ENCODE measurements at regions not wholly inside any gene's neighbourhood (a gene's known extent, or its start where the extent isn't known, plus 50 kb on each side); places are given as distances from the start of the nearest gene placed in this dataset.

DNA sequence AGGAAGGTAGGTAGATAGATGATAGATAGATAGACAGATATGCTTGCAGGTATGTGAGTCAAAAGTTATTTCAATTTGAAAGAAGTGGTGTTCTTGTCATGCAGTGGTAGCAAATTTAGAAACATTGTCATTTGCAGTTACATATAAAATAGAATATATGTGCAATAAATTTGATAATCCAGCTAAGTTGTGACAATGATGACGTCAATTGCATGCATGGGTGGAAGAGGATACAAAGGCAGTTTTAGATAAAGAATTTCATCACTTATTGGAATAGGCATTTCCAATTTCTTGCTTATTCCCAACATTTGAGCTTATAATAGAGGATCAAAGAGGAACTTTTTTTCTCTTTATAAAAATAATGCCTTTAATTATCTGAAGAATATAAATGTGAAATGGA is 99.2 kb upstream of the KCNJ16 start:
- DNase-seq (ENCODE audit: extremely low read depth, low read depth): no peak
- H3K4me3 ChIP-seq (replicated peaks; ENCODE audit: low read depth, low read length): no peak overlapping the region
- TF ChIP-seq, protein P1, sequence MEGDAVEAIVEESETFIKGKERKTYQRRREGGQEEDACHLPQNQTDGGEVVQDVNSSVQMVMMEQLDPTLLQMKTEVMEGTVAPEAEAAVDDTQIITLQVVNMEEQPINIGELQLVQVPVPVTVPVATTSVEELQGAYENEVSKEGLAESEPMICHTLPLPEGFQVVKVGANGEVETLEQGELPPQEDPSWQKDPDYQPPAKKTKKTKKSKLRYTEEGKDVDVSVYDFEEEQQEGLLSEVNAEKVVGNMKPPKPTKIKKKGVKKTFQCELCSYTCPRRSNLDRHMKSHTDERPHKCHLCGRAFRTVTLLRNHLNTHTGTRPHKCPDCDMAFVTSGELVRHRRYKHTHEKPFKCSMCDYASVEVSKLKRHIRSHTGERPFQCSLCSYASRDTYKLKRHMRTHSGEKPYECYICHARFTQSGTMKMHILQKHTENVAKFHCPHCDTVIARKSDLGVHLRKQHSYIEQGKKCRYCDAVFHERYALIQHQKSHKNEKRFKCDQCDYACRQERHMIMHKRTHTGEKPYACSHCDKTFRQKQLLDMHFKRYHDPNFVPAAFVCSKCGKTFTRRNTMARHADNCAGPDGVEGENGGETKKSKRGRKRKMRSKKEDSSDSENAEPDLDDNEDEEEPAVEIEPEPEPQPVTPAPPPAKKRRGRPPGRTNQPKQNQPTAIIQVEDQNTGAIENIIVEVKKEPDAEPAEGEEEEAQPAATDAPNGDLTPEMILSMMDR (IDR thresholded peaks at IDR 0.05; ENCODE audit: low read depth, low read length, missing control alignments): no peak

DNA sequence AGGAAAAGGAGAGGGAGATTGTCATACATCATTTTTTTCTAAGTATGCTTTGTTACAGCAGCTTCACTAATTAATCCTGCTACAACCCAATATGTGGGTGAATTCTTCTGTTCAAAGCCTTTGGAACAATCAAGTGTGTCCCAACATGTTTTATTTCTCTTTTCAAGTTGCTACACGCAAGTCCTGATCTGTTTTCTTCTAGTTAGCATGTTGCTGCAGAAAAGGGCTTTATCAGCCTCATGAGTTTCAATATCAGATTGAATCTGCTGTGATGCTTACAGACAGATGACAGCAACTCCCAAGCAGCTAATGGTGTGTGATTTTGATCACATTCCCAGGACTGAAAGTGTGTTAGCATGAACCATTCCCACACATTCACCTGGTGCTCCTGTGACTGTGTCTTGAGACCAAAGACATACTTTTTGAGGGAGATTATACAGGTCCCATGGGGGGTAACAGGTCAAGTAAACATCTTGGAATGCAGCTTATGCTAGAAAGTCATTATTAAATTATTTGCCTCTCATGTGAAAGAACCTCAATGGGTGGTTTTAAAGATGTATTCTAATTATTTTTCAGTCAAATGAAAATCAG is 96.9 kb upstream of the KCNJ16 start:
- no peak overlapping the region for H3K4me3 ChIP-seq (replicated peaks; ENCODE audit: low read depth, low read length)
- TF ChIP-seq, protein P1 (IDR thresholded peaks at IDR 0.05; ENCODE audit: low read depth, low read length, missing control alignments): no peak

DNA sequence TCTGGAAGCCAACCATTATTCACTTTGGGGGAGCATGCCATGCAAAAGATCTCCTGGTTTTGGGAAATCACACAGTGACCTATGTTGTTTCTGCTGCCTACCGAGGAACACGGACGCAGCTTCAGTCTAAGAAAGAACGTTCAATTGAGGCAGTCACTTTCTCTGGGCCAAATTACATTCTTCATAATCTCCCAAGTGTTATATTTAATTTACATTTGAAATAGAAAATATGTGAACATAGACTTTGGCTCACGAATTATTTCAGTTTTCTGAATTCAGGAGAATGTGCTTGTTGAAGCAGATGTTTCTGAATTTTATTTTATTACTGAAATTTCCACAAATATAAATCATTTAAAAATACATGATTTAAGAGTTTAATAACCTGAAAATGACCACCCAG is 93.6 kb upstream of the KCNJ16 start:
- H3K4me3 ChIP-seq (replicated peaks; ENCODE audit: low read depth, low read length): no peak overlapping the region
- TF ChIP-seq, protein P1 (IDR thresholded peaks at IDR 0.05; ENCODE audit: low read depth, low read length, missing control alignments): no peak
- DNase-seq (ENCODE audit: extremely low read depth, low read depth): no peak

More for the DNA sequence above, 96.9 kb upstream of the KCNJ16 start:
- no peak for DNase-seq (ENCODE audit: extremely low read depth, low read depth)

DNA sequence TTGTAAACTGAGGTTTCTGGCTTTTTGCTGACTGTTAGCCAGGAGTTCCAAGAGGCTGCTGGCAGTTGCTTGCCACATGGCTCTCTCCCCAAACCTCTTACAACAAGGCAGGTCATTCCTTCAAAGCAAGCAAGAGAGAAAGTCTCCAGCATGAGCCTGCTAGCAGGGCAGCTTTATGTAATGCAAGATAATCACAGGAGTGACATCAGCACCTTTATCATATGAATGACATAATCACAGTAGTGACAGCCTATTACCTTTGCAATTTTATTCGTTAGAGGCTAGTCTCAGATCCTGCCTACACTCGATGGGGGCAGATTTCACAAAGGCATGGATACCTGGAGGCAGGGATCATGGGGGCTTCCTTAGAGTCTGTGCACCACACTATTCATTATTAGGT is 79.5 kb upstream of the KCNJ16 start:
- no peak overlapping the region for H3K4me3 ChIP-seq (replicated peaks; ENCODE audit: low read depth, low read length)
- no peak for DNase-seq (ENCODE audit: extremely low read depth, low read depth)
- TF ChIP-seq, protein P1 (IDR thresholded peaks at IDR 0.05; ENCODE audit: low read depth, low read length, missing control alignments): no peak

DNA sequence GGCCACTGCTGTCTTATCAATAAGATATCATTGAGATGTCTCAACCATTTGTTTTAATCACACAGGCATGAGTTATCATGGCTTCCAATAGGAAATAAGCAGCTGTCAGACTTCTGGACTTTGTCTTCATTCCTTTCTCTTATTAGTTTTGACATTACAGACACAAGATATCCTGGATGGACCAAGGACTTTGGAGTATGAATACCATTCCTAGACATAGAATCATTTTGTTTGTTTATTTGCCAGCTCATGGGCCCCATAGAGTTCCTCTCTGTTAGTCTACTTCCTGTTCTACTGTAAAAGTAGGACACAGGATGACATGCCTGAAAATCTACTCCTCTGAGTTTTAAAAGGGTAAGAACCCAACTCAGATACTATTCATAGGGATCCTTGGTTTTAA is 77.7 kb upstream of the KCNJ16 start:
- TF ChIP-seq, protein P1 (IDR thresholded peaks at IDR 0.05; ENCODE audit: low read depth, low read length, missing control alignments): no peak
- DNase-seq (ENCODE audit: extremely low read depth, low read depth): no peak
- H3K4me3 ChIP-seq (replicated peaks; ENCODE audit: low read depth, low read length): no peak overlapping the region

DNA sequence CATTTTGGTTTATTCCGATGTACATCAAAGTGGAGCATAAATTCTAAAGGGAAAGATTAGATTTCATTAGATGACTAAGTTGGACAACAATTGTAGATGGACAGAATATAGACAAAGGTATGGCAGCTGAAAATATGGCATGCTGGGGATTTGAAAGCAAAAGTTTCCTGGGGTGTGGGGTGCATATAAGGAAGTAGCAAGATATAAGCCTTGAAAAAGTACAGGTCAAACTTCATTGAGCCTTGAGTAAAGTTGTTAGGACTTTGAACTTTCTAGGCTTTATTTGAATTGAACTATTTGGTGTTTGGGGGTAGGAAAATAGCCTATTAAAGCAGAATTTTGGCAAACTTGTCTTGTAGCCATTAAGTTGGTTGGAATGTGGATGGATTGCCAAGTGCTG is 75.8 kb upstream of the KCNJ16 start:
- no peak for DNase-seq (ENCODE audit: extremely low read depth, low read depth)
- H3K4me3 ChIP-seq (replicated peaks; ENCODE audit: low read depth, low read length): no peak overlapping the region
- TF ChIP-seq, protein P1 (IDR thresholded peaks at IDR 0.05; ENCODE audit: low read depth, low read length, missing control alignments): no peak

DNA sequence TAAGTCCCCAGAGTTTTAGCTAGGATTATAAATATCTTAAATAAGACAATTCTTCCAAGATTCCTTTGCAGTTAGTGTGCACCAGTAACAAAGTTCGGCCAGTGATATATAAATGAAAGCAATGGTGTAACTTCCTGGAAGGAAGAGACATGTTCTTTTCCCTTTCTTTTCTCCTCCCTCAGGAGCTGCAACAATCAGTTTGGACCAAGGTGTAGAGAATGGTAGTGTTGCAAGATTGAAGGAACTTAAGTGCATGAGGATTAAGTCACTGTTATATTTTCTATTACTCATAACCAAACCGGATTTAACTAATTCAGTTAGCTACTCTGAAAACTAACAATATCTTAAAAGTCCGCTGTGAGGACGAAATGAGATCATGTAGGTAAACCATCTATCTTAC is 68.9 kb upstream of the KCNJ16 start:
- no peak for DNase-seq (ENCODE audit: extremely low read depth, low read depth)
- TF ChIP-seq, protein P1 (IDR thresholded peaks at IDR 0.05; ENCODE audit: low read depth, low read length, missing control alignments): no peak
- no peak overlapping the region for H3K4me3 ChIP-seq (replicated peaks; ENCODE audit: low read depth, low read length)

All from HFF-Myc (cell line).